ENCODE measurements at regions not wholly inside any gene's neighbourhood (a gene's known extent, or its start where the extent isn't known, plus 50 kb on each side); places are given as distances from the start of the nearest gene placed in this dataset.

GRCh38 chr2:120418174-120418787, 72.3 kb downstream of the INHBB start:
- peaks cover 0 to 6% (median 0%) of the 10 kb centered on the region in 7 donors for H3K9me3 Mint-ChIP-seq
- no peaks in the 10 kb centered on the region for H3K4me1 Mint-ChIP-seq
- H3K27me3 Mint-ChIP-seq = peaks cover 13 to 38% (median 38%) of the 10 kb centered on the region in 3 donors
- no peak overlapping the region for H3K27ac Mint-ChIP-seq
- H3K4me3 Mint-ChIP-seq = no peak overlapping the region
- ATAC-seq (ENCODE audit: low read depth in 2 of 2) (no peak), DNase-seq (no peak)
- H3K36me3 Mint-ChIP-seq = no peaks in the 10 kb centered on the region

- H3K4me1 Mint-ChIP-seq = no peaks in the 10 kb centered on the region
- no peaks in the 10 kb centered on the region for H3K36me3 Mint-ChIP-seq
- no peak overlapping the region for H3K4me3 Mint-ChIP-seq
- H3K27me3 Mint-ChIP-seq = peaks cover 18 to 42% (median 40%) of the 10 kb centered on the region in 3 donors
- ATAC-seq (ENCODE audit: low read depth in 2 of 2) (no peak), DNase-seq (no peak)
- H3K9me3 Mint-ChIP-seq = peaks cover 0 to 6% (median 0%) of the 10 kb centered on the region in 7 donors
- H3K27ac Mint-ChIP-seq = no peak overlapping the region
Measured at GRCh38 chr2:120419073-120419472, 73.1 kb downstream of the INHBB start.

- no peak for DNase-seq
- H3K4me1 Mint-ChIP-seq = no peaks in the 10 kb centered on the region
- ATAC-seq (ENCODE audit: low read depth in 2 of 2) = no peak
- H3K27me3 Mint-ChIP-seq = peaks cover 14 to 37% (median 37%) of the 10 kb centered on the region in 3 donors
- no peaks in the 10 kb centered on the region for H3K36me3 Mint-ChIP-seq
- H3K4me3 Mint-ChIP-seq = no peak overlapping the region
- no peak overlapping the region for H3K27ac Mint-ChIP-seq
- peaks cover 0 to 6% (median 0%) of the 10 kb centered on the region in 7 donors for H3K9me3 Mint-ChIP-seq
Measured at GRCh38 chr2:120419955-120420354, 74.0 kb downstream of the INHBB start.

GRCh38 chr2:120421126-120421829, 75.3 kb downstream of the INHBB start:
- DNase-seq = no peak
- no peaks in the 10 kb centered on the region for H3K36me3 Mint-ChIP-seq
- H3K27me3 Mint-ChIP-seq = peaks cover 9 to 42% (median 32%) of the 10 kb centered on the region in 3 donors
- H3K27ac Mint-ChIP-seq = no peak overlapping the region
- H3K9me3 Mint-ChIP-seq = peaks cover 0 to 6% (median 0%) of the 10 kb centered on the region in 7 donors
- no peak overlapping the region for H3K4me3 Mint-ChIP-seq
- H3K4me1 Mint-ChIP-seq = no peaks in the 10 kb centered on the region
- ATAC-seq (ENCODE audit: low read depth in 2 of 2) = no peak

- DNase-seq = no peak
- ATAC-seq (ENCODE audit: low read depth in 2 of 2) = no peak
Measured at GRCh38 chr2:120421830-120422175, 75.9 kb downstream of the INHBB start.

GRCh38 chr2:120422465-120423160, 76.7 kb downstream of the INHBB start:
- ATAC-seq (ENCODE audit: low read depth in 2 of 2) (no peak), DNase-seq (no peak)
- Mint-ChIP-seq H3K9me3 (peaks cover 0 to 6% (median 0%) of the 10 kb centered on the region in 7 donors), H3K4me1 (no peaks in the 10 kb centered on the region), H3K4me3 (no peak overlapping the region), H3K27me3 (peaks cover 9 to 47% (median 32%) of the 10 kb centered on the region in 3 donors), H3K27ac (no peak overlapping the region), H3K36me3 (no peaks in the 10 kb centered on the region)

More at GRCh38 chr2:120421830-120422175, 75.9 kb downstream of the INHBB start:
- Mint-ChIP-seq H3K4me3 (no peak overlapping the region), H3K27ac (no peak overlapping the region), H3K27me3 (peaks cover 9 to 43% (median 32%) of the 10 kb centered on the region in 3 donors), H3K36me3 (no peaks in the 10 kb centered on the region), H3K9me3 (peaks cover 0 to 6% (median 0%) of the 10 kb centered on the region in 7 donors), H3K4me1 (no peaks in the 10 kb centered on the region)

- Mint-ChIP-seq H3K9me3 (peaks cover 0 to 6% (median 0%) of the 10 kb centered on the region in 7 donors), H3K4me3 (no peak overlapping the region), H3K36me3 (no peaks in the 10 kb centered on the region), H3K4me1 (no peaks in the 10 kb centered on the region), H3K27ac (no peak overlapping the region), H3K27me3 (peaks cover 9 to 45% (median 25%) of the 10 kb centered on the region in 3 donors)
- ATAC-seq (ENCODE audit: low read depth in 2 of 2) (no peak), DNase-seq (no peak)
Measured at GRCh38 chr2:120423167-120423943, 77.4 kb downstream of the INHBB start.

DNA sequence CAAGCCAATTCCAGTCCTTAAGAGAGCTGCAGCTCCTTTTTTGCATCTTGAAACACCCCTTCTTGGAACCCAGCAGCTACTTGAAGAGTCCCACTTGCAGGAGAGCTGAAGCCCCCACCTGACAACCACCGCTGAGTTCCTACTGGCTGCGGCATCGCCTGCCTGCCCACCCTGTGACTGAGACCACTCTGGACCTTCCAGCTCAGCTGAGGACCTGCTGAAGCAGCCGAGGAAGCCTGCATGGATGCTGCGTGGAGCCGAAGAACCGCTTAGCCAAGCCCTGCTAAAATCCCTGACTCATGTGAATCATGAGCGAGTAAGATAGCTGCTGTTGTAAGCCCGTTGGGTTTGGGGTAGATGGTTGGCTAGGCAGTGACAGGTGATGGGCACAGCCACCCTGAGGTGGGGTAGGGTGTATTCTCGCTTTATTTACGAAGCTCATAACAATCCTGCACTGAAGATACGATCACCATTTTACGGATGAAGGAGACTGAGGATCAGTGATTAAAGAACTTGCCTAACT, 78.4 kb downstream of the INHBB start:
- Mint-ChIP-seq H3K27ac (no peak overlapping the region), H3K36me3 (no peaks in the 10 kb centered on the region), H3K4me1 (no peaks in the 10 kb centered on the region), H3K27me3 (peaks cover 9 to 49% (median 20%) of the 10 kb centered on the region in 3 donors), H3K9me3 (peaks cover 0 to 6% (median 0%) of the 10 kb centered on the region in 7 donors), H3K4me3 (no peak overlapping the region)
- DNase-seq (no peak), ATAC-seq (ENCODE audit: low read depth in 2 of 2) (no peak)

DNA sequence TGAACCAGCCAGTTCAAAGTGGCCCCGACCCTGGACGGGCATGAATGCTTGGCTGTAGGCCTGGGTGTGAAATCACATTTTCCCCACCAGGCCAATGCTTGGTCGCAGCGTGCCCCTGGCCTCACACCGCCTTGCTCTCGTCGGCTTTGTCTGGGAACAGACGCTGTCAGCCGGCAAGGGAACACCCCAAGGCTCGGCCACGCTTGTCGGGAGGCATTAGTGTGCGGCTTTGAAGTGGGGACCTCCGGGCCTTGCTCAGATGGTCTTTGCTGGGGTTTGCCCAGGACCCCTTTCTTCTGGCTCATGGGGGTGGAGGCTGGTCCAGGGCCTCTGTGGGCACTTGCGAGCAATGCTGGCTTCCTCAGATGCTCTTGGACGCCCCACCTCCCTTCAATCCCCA, 79.1 kb downstream of the INHBB start:
- DNase-seq (no peak), ATAC-seq (ENCODE audit: low read depth in 2 of 2) (no peak)
- H3K27me3 Mint-ChIP-seq = peaks cover 9 to 48% (median 19%) of the 10 kb centered on the region in 3 donors
- peaks cover 0 to 2% (median 0%) of the 10 kb centered on the region in 7 donors for H3K9me3 Mint-ChIP-seq
- no peak overlapping the region for H3K27ac Mint-ChIP-seq
- H3K36me3 Mint-ChIP-seq = no peaks in the 10 kb centered on the region
- no peak overlapping the region for H3K4me3 Mint-ChIP-seq
- no peaks in the 10 kb centered on the region for H3K4me1 Mint-ChIP-seq

DNA sequence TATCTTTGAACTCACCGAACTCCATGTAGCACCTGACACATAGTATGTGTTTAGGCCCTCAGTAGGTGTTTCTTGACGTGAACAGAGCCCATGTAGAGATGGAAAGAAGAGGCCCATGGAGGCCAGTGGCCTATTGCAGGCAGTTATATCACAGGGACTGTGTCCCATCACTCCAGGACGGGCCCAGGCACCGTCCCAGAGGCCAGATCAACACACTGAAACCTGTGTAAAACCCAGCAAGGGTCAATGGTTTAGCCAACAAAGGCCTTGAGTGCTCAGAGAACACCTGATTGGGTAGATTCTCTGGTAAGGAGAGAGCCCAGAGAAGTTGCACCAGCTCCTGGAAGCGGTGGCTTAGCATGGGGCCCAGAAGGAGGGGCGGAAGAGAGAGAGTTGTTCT, 82.8 kb downstream of the INHBB start:
- Mint-ChIP-seq H3K27ac (no peak overlapping the region), H3K4me3 (no peak overlapping the region), H3K9me3 (peaks cover 0 to 2% (median 0%) of the 10 kb centered on the region in 7 donors), H3K4me1 (no peaks in the 10 kb centered on the region), H3K36me3 (no peaks in the 10 kb centered on the region), H3K27me3 (peaks cover 3 to 39% (median 14%) of the 10 kb centered on the region in 3 donors)
- ATAC-seq (ENCODE audit: low read depth in 2 of 2) (no peak), DNase-seq (no peak)

DNA sequence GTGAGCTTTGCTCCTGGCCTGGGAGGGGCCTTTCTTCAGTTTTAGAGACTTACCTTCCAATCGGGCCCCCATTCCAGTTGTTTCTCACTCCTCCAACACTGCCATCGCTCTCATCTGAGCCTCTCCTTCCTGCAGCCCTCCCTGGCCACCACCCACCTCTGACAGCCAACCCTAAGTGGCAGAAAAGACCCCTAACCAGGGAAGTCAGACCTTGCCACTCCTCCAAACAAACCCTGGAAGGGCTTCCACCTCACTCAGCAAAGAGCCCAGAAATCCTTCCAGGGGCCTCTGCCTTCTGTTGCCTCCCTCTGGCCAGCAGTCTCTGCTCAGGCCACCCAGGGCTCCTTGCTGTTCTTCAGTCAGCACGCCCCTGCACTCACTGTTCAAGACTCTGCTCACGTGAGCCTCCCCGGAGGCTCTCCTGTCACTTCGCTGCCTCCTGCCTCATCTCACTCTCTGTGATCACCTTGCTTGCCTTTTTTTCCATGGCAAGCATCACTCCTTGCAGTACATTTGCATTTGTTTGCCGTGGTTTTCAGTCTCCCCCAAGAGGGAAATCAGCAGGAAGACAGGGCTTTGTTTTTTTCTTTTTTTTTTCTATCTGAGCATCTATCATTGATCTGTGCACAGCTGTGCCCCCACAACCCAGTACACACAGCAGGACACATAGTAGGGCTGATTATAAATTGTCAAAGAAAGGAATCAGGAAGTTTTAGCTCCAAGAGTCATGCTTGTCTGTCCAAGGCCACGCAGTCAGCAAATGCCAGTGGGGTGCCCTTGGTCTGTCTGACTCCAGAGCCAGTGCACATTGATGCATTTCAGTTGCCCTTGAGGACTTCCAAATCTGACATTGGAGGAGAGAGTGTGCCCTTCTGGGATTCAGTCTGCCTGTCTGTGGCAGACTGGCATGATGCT, 83.9 kb downstream of the INHBB start:
- DNase-seq (no peak), ATAC-seq (ENCODE audit: low read depth in 2 of 2) (no peak)
- no peak overlapping the region for H3K4me3 Mint-ChIP-seq
- no peak overlapping the region for H3K27ac Mint-ChIP-seq
- H3K27me3 Mint-ChIP-seq = peaks cover 0 to 36% (median 9%) of the 10 kb centered on the region in 3 donors
- no peaks in the 10 kb centered on the region for H3K36me3 Mint-ChIP-seq
- no peaks in the 10 kb centered on the region for H3K4me1 Mint-ChIP-seq
- peaks cover 0 to 2% (median 0%) of the 10 kb centered on the region in 7 donors for H3K9me3 Mint-ChIP-seq

GRCh38 chr2:120430501-120430830, 84.5 kb downstream of the INHBB start:
- no peak overlapping the region for H3K4me3 Mint-ChIP-seq
- H3K27me3 Mint-ChIP-seq = peaks cover 0 to 36% (median 9%) of the 10 kb centered on the region in 3 donors
- H3K9me3 Mint-ChIP-seq = peaks cover 0 to 2% (median 0%) of the 10 kb centered on the region in 7 donors
- H3K27ac Mint-ChIP-seq = no peak overlapping the region
- no peaks in the 10 kb centered on the region for H3K4me1 Mint-ChIP-seq
- no peaks in the 10 kb centered on the region for H3K36me3 Mint-ChIP-seq
- ATAC-seq (ENCODE audit: low read depth in 2 of 2) = no peak
- no peak for DNase-seq
